ENCODE measurements at regions not wholly inside any gene's neighbourhood (a gene's known extent, or its start where the extent isn't known, plus 50 kb on each side); places are given as distances from the start of the nearest gene placed in this dataset.

DNA sequence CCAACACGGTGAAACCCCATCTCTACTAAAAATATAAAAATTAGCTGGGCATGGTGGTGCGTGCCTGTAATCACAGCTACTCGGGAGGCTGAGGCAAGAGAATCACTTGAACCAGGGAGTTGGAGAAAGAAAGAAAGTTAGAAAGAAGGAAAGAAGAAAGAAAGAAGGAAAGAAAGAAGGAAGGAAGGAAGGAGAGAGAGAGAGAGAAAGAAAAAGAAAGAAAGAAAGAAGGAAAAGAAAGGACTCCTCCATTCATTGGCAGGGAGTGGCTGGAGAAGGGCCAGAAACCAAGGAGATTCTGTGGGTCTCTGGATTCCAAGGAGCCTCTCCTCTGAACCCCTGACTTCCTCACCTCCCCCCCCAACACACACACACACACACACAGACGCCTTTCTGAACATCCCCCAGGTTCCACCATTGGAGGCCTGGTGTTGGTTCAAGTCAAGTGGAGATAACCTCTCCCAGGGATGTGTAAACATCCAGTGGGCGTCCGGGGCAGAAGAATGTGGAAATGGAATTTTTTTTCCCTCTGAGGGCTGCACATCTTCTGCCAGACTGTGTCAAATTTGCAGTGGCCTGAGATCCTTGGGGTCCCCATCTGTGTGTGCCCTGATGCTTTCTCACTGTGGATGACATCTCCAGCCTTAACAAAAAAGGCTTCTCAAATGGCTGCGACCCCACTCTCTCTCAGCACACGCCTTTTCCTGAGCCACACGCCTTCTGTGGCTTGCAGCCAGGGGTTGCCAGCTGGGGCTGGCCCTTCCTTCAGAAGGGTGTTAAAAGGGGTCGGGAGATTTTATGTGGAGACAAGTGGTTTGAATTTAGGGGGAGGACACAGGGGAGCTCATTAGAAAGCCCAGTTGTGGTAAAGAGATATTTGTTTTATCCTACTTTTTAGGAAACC is 109.3 kb upstream of the HAND1 start:
- Histone ChIP-seq H3K36me3 (ENCODE audit: insufficient read depth, low read depth, low read length) (no peaks in the 10 kb centered on the region), H3K4me1 (ENCODE audit: insufficient read depth, low read length) (no peaks in the 10 kb centered on the region), H3K27me3 (ENCODE audit: insufficient read depth, low read length) (no peaks in the 10 kb centered on the region), H3K9me3 (ENCODE audit: insufficient read depth, low read depth, low read length) (no peaks in the 10 kb centered on the region), H3K4me3 (ENCODE audit: low read length) (no peak overlapping the region), H3K27ac (ENCODE audit: low read length) (no peak overlapping the region), H3K9ac (ENCODE audit: low read depth, low read length) (no peak overlapping the region)

DNA sequence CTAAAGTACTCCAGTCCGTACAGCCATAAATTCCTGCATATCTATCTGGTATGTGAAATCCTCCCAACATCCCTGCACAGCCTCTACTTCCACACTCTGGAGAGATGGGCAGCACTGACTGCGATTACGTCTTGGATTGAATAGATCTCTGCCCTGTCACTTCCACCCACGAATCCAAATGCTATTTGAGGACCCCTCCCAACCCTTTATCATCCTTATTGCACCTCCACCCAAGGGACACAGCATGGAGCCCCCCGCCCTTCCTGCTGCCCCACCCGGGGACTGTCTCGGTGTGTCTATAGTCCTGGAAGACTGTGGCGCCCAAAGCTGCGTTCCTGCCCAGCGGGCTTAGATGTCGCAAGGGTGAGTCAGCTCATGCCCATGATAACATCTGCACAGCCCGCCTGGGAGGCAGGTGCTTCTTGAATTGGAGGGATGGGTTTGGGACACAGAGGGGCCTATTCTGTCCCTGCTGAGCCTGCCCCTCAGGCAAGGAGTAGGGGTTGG is 105.7 kb upstream of the HAND1 start:
- H3K4me1 ChIP-seq (ENCODE audit: insufficient read depth, low read length) = 0 out of 2 replicates have a peak, but pooled peaks cover 2% of the 10 kb centered on the region
- no peaks in the 10 kb centered on the region for H3K9me3 ChIP-seq (ENCODE audit: insufficient read depth, low read depth, low read length)
- no peaks in the 10 kb centered on the region for H3K36me3 ChIP-seq (ENCODE audit: insufficient read depth, low read depth, low read length)
- H3K27ac ChIP-seq (ENCODE audit: low read length) = no peak overlapping the region
- no peak overlapping the region for H3K4me3 ChIP-seq (ENCODE audit: low read length)
- no peaks in the 10 kb centered on the region for H3K27me3 ChIP-seq (ENCODE audit: insufficient read depth, low read length)
- H3K9ac ChIP-seq (ENCODE audit: low read depth, low read length) = no peak overlapping the region

DNA sequence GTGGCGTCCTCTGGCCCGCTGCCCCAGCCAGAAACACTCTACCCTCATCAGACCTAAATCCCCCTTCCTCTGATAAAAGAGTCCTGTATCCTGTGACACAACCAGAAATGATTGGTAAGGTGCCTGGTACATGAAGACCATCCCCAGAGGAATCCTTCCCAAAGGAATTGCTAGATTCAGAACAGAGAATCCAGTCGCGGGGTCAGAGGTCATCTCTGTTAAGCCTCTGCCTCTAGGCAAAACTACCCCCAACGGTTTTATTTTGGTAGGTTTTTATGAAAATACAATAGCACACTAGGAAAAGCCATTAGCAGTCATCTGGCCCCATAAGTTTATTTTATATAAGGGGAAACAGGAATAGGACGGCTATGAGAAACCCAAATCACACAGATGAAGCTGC is 102.4 kb upstream of the HAND1 start:
- no peaks in the 10 kb centered on the region for H3K9me3 ChIP-seq (ENCODE audit: insufficient read depth, low read depth, low read length)
- no peak overlapping the region for H3K9ac ChIP-seq (ENCODE audit: low read depth, low read length)
- H3K27me3 ChIP-seq (ENCODE audit: insufficient read depth, low read length) = no peaks in the 10 kb centered on the region
- 0 out of 2 replicates have a peak, but pooled peaks cover 2% of the 10 kb centered on the region for H3K4me1 ChIP-seq (ENCODE audit: insufficient read depth, low read length)
- H3K36me3 ChIP-seq (ENCODE audit: insufficient read depth, low read depth, low read length) = no peaks in the 10 kb centered on the region
- no peak overlapping the region for H3K4me3 ChIP-seq (ENCODE audit: low read length)
- no peak overlapping the region for H3K27ac ChIP-seq (ENCODE audit: low read length)

DNA sequence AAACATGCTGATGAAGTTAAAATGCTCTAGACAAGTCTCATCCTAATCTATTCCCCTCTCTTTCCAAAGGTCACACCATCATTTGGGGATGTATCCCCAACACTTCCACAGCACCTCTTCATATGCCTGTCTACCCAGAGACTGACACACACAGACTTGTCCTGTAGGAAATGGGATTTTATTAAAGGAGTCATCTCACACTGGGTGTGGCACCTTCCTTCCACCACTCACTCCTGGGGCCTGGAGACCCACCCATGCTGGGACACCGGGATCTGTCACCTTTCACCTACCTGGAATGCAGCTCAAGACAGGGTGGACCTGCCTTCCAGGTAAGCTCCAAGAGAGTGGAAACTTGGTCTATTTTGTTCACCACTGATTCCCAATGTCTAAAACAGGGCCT is 99.4 kb upstream of the HAND1 start:
- Histone ChIP-seq H3K4me3 (ENCODE audit: low read length) (no peak overlapping the region), H3K36me3 (ENCODE audit: insufficient read depth, low read depth, low read length) (no peaks in the 10 kb centered on the region), H3K9ac (ENCODE audit: low read depth, low read length) (no peak overlapping the region), H3K27me3 (ENCODE audit: insufficient read depth, low read length) (no peaks in the 10 kb centered on the region), H3K9me3 (ENCODE audit: insufficient read depth, low read depth, low read length) (no peaks in the 10 kb centered on the region), H3K27ac (ENCODE audit: low read length) (no peak overlapping the region), H3K4me1 (ENCODE audit: insufficient read depth, low read length) (0 out of 2 replicates have a peak, but pooled peaks cover 2% of the 10 kb centered on the region)

DNA sequence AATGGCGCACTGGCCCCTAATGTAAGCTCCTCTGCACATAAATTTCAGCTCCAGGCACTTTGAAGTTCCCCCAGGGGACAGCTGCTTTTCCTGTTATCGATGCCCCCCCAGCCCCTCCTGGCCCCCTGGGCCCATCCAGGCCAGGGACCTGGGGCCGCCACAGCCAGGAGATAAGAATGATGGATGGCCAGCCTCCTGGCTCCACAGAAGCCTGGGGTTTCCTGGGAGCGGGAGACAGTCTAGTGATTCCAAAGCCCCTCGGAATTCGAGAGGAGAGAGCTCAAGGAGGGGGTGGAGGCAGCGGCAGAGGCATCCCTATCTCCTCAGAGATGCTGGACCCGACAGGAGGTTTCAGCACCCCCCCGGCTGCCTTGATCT is 98.4 kb upstream of the HAND1 start:
- no peak overlapping the region for H3K9ac ChIP-seq (ENCODE audit: low read depth, low read length)
- no peaks in the 10 kb centered on the region for H3K36me3 ChIP-seq (ENCODE audit: insufficient read depth, low read depth, low read length)
- no peaks in the 10 kb centered on the region for H3K9me3 ChIP-seq (ENCODE audit: insufficient read depth, low read depth, low read length)
- no peaks in the 10 kb centered on the region for H3K4me1 ChIP-seq (ENCODE audit: insufficient read depth, low read length)
- no peak overlapping the region for H3K27ac ChIP-seq (ENCODE audit: low read length)
- no peak overlapping the region for H3K4me3 ChIP-seq (ENCODE audit: low read length)
- H3K27me3 ChIP-seq (ENCODE audit: insufficient read depth, low read length) = no peaks in the 10 kb centered on the region

DNA sequence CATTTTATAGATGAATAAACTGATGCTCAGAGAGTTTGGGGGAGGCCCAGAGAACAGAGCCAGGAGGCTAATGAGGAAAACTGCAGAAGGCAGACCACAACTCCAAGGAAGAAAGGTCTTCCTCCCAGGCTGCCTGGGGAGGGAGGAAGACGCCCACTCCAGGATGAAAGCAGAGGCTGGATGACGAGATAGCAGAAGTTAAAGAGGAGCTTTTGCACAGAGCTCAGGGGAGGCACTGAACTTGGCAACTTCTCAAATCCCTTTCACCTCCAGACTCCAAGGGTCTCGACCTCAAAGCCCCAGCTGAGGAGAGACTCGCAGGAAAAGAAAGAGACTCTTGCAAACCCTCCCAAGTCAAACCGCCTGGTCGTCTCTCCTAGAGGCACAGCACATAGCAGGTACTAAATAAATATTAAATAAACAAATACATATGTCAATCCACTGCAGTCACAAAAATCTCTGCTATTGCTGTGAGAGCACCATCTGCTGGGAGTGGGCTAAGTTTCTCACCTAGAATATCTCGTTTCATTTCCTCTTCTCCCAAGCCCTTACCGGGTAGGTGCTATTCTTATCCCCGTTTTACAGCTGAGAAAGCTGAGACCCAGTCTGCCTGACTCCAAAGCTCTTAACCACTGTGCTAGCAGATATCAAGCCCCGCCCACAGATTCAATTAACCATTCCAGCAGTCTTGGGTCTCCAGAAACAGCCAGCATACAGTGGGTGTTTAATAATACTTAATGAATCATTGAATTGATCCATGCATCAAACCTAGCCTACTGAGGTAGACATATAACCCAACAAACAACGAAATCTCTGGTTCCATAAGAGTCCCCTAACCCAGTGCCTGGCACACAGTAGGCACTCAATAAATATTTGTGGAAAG is 97.8 kb upstream of the HAND1 start:
- no peak overlapping the region for H3K9ac ChIP-seq (ENCODE audit: low read depth, low read length)
- H3K4me1 ChIP-seq (ENCODE audit: insufficient read depth, low read length) = no peaks in the 10 kb centered on the region
- H3K36me3 ChIP-seq (ENCODE audit: insufficient read depth, low read depth, low read length) = no peaks in the 10 kb centered on the region
- H3K9me3 ChIP-seq (ENCODE audit: insufficient read depth, low read depth, low read length) = no peaks in the 10 kb centered on the region
- H3K27ac ChIP-seq (ENCODE audit: low read length) = no peak overlapping the region
- no peak overlapping the region for H3K4me3 ChIP-seq (ENCODE audit: low read length)
- no peaks in the 10 kb centered on the region for H3K27me3 ChIP-seq (ENCODE audit: insufficient read depth, low read length)

DNA sequence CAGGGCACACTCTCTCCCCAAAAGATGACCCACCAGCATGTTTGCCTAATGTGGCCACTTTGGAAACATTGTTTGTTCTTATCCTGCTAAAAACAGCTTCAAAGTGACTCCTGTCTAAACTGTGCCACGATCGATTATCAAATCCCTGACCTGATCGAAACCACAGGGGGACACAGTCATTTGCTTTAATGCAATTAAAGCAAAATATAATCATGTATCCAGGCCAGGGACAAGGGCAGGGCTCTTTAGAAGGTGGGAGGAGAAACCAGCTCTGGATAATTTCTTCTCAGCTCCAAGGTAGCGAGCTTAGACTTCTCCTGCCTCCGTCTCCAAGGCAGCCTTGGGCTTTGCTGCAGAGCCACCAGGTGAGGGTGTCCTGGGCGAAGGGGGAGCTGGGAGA is 95.0 kb upstream of the HAND1 start:
- Histone ChIP-seq H3K27me3 (ENCODE audit: insufficient read depth, low read length) (no peaks in the 10 kb centered on the region), H3K9ac (ENCODE audit: low read depth, low read length) (no peak overlapping the region)

DNA sequence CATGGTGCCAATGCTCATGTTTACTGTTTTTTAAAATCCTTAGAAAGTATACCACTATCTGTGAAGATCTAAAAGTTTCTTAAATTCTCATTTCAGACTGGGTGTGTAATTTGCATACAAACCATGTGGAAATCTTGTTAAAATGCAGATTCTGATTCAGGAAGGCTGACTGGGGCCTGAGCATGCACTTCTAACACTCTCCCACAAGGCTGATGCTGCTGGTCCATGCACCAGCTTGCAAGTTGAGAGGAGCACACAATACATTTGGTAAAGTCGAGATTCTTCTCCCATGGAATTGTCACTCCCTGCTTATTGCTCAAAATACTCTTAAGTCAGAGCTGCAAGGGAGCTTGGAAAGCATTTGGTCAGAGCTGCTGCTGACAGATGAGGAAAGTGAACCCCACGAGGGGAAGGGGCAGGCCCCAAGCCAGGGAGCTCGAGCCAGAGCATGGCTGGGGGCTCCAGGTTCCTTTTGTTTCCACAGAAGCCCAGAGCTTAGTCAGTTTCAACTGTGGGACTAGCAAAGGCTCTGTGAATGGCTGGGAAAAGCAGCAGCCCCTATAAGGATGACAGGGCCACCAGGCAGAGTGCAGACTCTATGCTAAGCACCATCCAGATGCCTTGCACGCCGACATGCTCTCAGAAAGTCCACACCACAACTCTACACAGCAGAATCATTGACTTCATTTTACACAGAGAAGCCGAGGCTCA is 93.5 kb upstream of the HAND1 start:
- no peak overlapping the region for H3K4me3 ChIP-seq (ENCODE audit: low read length)
- no peaks in the 10 kb centered on the region for H3K9me3 ChIP-seq (ENCODE audit: insufficient read depth, low read depth, low read length)
- no peaks in the 10 kb centered on the region for H3K4me1 ChIP-seq (ENCODE audit: insufficient read depth, low read length)
- no peaks in the 10 kb centered on the region for H3K36me3 ChIP-seq (ENCODE audit: insufficient read depth, low read depth, low read length)
- no peak overlapping the region for H3K27ac ChIP-seq (ENCODE audit: low read length)
- H3K9ac ChIP-seq (ENCODE audit: low read depth, low read length) = no peak overlapping the region
- no peaks in the 10 kb centered on the region for H3K27me3 ChIP-seq (ENCODE audit: insufficient read depth, low read length)

More for the DNA sequence above, 95.0 kb upstream of the HAND1 start:
- Histone ChIP-seq H3K4me1 (ENCODE audit: insufficient read depth, low read length) (no peaks in the 10 kb centered on the region), H3K27ac (ENCODE audit: low read length) (no peak overlapping the region), H3K9me3 (ENCODE audit: insufficient read depth, low read depth, low read length) (no peaks in the 10 kb centered on the region), H3K4me3 (ENCODE audit: low read length) (no peak overlapping the region), H3K36me3 (ENCODE audit: insufficient read depth, low read depth, low read length) (no peaks in the 10 kb centered on the region)

DNA sequence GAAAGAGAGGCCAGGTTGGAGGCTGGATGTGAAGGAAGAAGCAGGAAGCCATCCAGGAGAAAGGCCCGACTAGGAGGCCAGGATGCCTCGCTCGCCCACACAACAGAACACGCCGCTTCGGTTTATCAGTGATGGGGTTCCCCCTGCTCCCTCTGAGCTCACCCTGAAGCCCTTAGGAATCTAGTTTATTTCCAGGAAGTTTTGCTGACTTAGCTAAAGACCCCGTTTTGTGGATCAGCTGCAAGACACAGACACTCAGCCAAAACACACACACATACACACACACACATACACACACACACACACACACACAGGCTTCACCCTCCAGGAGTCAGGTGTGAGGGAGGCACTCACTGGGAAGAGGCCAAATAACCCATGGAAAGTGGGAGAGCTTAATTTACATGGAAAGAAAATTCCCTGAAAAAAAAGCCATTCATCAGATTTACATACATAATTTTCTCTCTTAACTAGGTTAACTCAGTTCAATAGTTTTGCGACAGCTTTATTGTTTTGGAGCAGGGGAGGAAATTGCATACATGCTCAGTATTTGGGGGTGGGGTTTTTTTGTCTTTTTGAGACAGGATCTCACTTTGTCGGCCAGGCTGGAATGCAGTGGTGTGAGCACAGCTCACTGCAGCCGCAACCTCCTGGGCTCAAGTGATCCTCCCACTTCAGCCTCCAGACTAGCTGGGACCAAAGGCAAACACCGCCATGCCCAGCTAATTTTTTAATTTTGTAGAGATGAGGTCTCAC is 92.7 kb upstream of the HAND1 start:
- H3K27ac ChIP-seq (ENCODE audit: low read length) = no peak overlapping the region
- H3K9me3 ChIP-seq (ENCODE audit: insufficient read depth, low read depth, low read length) = no peaks in the 10 kb centered on the region
- no peaks in the 10 kb centered on the region for H3K36me3 ChIP-seq (ENCODE audit: insufficient read depth, low read depth, low read length)
- H3K9ac ChIP-seq (ENCODE audit: low read depth, low read length) = no peak overlapping the region
- H3K4me1 ChIP-seq (ENCODE audit: insufficient read depth, low read length) = no peaks in the 10 kb centered on the region
- H3K27me3 ChIP-seq (ENCODE audit: insufficient read depth, low read length) = no peaks in the 10 kb centered on the region
- H3K4me3 ChIP-seq (ENCODE audit: low read length) = no peak overlapping the region

DNA sequence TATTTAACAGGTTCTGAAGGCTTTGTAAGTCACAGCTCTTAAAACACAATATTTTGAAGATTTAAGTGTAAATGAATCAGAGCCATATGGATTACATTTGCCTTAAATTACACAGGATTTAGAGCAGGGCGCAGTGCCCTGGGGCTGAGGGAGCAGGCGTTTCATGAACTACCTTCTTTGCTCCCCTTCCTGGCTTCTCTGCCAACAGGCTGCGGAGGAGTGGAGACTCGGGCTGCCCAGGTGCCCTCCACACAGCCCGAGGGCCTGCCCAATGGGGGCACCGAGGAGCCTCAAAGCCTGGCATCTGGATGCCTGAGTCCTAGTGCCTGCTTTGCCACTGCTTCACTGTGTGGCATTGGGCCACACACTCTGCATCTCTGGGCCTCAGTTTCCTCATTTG is 90.6 kb upstream of the HAND1 start:
- Histone ChIP-seq H3K27ac (ENCODE audit: low read length) (no peak overlapping the region), H3K4me3 (ENCODE audit: low read length) (no peak overlapping the region), H3K9ac (ENCODE audit: low read depth, low read length) (no peak overlapping the region), H3K4me1 (ENCODE audit: insufficient read depth, low read length) (no peaks in the 10 kb centered on the region), H3K9me3 (ENCODE audit: insufficient read depth, low read depth, low read length) (no peaks in the 10 kb centered on the region), H3K36me3 (ENCODE audit: insufficient read depth, low read depth, low read length) (no peaks in the 10 kb centered on the region), H3K27me3 (ENCODE audit: insufficient read depth, low read length) (no peaks in the 10 kb centered on the region)

DNA sequence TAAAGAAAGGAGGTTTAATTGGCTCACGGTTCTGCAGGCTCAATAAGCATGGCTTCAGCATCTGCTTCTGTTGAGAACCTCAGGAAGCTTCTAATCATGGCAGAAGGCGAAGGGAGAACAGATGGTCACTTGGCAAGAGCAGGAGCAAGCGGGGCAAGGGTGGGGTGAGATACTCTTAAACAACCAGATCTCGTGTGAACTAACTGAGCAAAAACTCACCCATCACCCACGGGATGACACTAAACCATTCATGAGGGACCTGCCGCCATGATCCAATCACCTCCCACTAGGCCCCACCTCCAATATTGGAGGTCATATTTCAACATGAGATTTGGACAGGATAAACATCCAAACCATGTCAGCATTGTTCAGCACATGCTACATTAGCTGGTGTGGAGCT is 89.1 kb upstream of the HAND1 start:
- Histone ChIP-seq H3K36me3 (ENCODE audit: insufficient read depth, low read depth, low read length) (no peaks in the 10 kb centered on the region), H3K4me1 (ENCODE audit: insufficient read depth, low read length) (no peaks in the 10 kb centered on the region), H3K9me3 (ENCODE audit: insufficient read depth, low read depth, low read length) (no peaks in the 10 kb centered on the region), H3K27me3 (ENCODE audit: insufficient read depth, low read length) (no peaks in the 10 kb centered on the region), H3K9ac (ENCODE audit: low read depth, low read length) (no peak overlapping the region), H3K4me3 (ENCODE audit: low read length) (no peak overlapping the region), H3K27ac (ENCODE audit: low read length) (no peak overlapping the region)

Data from iPS-20b (cell line).